HG03571 (cell line): ENCODE measurements at regions not wholly inside any gene's neighbourhood (a gene's known extent, or its start where the extent isn't known, plus 50 kb on each side); places are given as distances from the start of the nearest gene placed in this dataset.
"Not testable (repeated sequence)": the region's sequence is repeated elsewhere in the genome, so short reads cannot be mapped to it uniquely, and the experiment has no call there.

Experiments used
- ATAC-seq: cut with Tn5 transposase; IDR thresholded peaks from one replicate; pipeline ENCODE4 v1.9.1; 2021; ENCODE audit not compliant: unreplicated experiment

DNA sequence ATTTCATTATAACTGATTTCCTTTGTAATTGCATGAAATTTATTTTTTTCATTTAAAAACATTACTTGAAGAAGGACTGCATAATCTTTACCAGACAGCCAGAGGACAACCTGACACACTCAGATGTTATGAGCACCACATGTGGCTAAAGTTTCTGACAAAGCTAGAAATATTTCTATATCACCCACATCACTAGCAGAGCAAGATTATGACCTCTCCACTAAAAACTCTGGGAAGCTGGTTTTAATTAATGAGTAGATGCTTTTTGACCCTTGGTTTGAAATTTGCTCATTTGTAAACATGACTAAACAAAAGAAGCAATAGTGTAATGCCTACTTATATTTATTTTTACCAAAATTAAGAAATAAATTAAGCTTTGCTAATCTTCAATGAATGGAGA is 661.5 kb upstream of the EPHA5 start:
- no peak for ATAC-seq

DNA sequence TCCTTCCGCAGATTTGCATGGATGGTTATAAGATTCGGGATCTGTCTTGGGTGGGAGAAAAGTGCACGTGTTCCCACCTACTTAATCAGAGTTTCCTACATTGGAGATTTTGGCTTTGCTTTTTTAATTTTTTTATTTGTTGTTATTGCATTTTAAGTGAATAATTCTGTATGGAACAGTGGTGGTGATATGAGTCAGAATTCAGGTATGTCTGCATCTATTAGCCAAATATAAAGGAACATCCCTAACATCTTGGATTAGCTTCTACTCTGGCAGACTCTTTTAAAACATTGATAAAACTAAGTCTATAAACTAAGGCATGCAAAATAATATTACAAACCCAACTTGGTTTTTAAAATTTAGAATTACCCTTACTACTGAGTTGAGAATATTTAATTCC is 659.8 kb upstream of the EPHA5 start:
- no peak for ATAC-seq

DNA sequence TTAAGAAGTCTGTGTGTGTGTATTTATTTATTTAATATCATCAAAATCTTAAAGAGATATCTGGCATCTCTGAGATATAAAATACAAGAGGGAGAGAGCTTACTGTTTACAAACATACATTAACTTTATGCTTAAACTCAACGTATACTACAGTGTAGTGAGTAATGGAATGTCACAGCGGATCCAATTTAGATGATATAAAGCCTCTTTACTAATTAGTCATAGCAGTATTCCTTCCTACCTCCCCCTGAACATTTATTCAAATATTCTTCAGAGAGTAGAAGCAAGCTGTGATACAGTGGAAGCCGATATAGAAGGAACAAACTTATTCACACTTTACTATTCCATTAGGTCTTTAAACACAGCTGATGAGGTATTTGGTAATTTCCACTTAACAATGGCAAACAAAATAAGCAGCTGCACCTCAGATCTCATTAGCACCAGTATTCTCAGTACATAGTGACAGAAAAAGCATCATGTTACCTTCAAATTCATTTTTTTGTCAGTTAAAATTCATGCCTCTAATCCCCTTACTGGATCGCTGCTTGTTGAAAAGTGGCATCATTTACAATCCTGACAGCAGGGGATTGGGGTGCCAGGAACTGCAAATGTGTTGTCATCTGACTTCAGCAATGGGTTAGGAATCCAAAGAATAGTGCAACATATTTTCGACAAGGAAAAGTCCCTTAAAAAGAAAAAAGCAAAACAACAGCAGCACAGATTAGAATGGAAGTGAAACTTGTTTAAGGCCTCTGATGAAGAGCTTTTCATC is 658.7 kb upstream of the EPHA5 start:
- ATAC-seq: no peak

- ATAC-seq: no peak
These were observed 637.6 kb upstream of the EPHA5 start for GRCh38 chr4:66307641-66308438.

GRCh38 chr4:66300336-66300934 is 630.1 kb upstream of the EPHA5 start:
- ATAC-seq: no peak

- no peak for ATAC-seq
These were observed 628.3 kb upstream of the EPHA5 start for GRCh38 chr4:66298569-66298968.

- ATAC-seq: no peak
These were observed 627.4 kb upstream of the EPHA5 start for GRCh38 chr4:66297703-66298102.

GRCh38 chr4:66294638-66295037 is 624.3 kb upstream of the EPHA5 start:
- no peak for ATAC-seq

DNA sequence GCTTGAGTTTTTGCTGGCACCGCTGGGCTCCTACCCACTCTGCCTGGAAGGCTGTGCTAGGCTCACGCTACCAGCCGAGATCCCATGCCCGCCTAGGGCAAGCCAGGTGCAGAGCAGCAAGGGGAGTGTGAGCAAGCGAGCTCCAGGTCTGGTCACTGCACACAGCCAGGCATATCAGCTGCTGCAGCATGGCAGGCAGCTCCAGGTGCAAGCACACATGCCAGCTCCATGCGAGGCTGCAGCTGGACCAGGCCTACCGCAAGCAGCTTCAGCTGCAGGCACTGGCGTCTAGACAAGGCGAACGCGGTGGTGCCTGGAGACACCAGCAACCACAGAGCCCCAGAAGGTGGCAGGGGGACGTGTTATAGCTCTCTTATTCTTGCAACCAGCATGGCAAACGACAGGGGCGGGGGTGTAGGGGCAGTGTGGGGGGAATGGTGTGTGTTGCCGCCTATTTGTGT is 614.7 kb upstream of the EPHA5 start:
- no peak for ATAC-seq

GRCh38 chr4:66279084-66279483 is 608.8 kb upstream of the EPHA5 start:
- no peak for ATAC-seq

GRCh38 chr4:66275411-66276038 is 605.2 kb upstream of the EPHA5 start:
- no peak for ATAC-seq

- no peak for ATAC-seq
These were observed 602.8 kb upstream of the EPHA5 start for GRCh38 chr4:66273110-66273509.

DNA sequence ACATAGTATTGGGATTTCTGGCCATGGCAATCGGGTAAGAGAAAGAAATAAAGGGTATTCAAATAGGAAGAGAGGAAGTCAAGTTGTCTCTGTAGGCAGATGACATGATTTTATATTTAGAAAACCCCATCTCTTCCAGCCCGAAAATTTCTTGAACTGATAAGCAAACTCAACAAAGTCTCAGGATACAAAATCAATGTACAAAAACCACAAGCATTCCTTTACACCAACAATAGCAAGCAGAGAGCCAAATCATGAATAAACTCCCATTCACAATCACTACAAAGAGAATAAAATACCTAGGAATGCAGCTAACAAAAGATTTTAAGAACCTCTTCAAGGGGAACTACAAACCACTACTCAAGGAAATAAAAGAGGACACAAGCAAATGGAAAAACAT is 600.1 kb upstream of the EPHA5 start:
- ATAC-seq: not testable (repeated sequence)

DNA sequence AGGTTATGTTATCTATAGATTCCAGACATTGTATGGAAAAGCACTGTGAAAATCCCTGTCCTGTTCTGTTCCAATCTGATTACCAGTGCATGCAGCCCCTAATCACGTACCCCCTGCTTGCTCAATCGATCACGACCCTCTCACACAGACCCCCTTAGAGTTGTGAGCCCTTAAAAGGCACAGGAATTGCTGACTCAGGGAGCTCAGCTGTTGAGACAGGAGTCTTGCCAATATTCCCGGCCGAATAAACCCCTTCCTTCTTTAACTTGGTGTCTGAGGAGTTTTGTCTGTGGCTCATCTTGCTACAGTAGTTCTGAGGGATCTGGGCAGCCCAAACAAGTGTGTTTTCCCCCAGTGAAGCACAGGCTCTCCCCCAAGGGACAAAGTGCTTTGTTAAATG is 596.3 kb upstream of the EPHA5 start:
- not testable (repeated sequence) for ATAC-seq

DNA sequence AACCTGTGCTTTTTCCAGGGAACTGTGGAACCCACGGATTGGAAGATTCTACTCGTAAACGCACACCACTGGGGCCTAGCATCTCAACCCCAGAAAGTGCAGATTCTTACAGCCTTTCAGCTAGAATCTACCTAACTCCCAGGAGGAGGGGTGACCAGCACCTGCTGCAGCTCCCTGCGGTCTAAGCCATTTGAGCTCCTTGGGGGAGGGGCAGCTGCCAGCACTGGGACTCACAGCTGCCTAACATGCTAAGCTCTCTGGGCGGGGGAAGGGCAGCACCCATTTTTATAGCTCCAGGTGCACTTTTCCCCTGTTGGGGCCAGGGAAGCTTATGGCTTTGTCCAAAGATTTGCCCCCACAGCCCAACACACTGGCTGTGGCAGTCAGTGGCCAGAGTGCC is 595.7 kb upstream of the EPHA5 start:
- ATAC-seq: no peak

GRCh38 chr4:66252291-66252690 is 582.0 kb upstream of the EPHA5 start:
- no peak for ATAC-seq

DNA sequence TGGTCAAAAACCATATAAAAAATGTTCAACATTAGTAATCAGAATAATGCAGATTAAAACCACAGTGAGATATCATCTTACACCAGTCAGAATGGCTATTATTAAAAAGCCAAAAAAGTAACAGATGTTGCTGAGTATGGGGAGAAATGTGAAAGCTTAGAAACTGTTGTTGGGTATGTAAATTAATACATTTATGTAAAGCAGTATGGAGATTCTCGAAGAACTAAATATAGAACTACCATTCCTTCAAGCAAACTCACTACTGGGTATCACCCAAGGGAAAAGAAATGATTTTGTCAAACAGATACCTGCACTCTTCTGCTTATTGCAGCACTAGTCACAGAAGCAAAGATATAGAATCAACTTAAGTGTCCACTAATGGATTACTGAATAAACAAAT is 576.4 kb upstream of the EPHA5 start:
- ATAC-seq: no peak

DNA sequence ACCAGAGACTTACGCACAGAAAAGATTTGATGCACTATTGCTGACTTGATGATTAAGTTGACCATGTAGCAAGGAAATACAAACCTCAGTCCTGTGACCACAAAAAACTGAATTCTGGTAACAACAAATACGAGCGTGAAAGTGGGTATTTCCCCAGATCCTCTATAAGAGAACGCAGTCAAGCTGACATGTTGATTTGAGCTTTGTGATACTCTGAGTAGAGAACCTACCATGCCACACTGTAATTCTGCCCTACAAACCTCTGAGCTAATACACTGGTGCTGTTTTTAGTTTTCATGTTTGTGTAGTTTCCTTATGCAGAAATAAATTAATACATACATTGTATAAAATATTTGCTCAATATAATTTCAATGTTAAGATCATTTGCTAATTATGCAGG is 565.6 kb upstream of the EPHA5 start:
- ATAC-seq: no peak

DNA sequence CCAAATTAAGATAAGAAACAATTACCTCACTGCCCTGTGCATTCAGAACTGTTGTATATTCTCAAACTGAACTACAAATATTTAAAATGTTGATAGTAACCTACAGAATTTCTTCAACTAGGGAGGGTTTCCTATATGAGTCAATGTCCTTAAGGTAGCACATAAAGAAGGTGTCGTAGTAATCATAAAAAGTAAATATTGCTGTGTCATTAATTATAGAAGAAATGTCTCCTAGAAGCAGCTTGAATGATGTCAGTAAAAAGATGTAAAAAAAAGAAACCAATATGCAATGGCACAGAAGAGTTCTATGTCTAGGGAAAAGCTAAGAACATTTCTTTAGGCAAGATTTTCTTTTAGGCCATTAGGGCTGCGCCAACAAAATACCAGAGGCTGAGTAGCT is 559.6 kb upstream of the EPHA5 start:
- no peak for ATAC-seq

GRCh38 chr4:66225539-66225938 is 555.2 kb upstream of the EPHA5 start:
- ATAC-seq: no peak

- ATAC-seq: no peak
These were observed 552.9 kb upstream of the EPHA5 start for GRCh38 chr4:66223068-66223703.
